ENCODE measurements at regions not wholly inside any gene's neighbourhood (a gene's known extent, or its start where the extent isn't known, plus 50 kb on each side); places are given as distances from the start of the nearest gene placed in this dataset.
"Not testable (repeated sequence)": the region's sequence is repeated elsewhere in the genome, so short reads cannot be mapped to it uniquely, and the experiment has no call there.

DNA sequence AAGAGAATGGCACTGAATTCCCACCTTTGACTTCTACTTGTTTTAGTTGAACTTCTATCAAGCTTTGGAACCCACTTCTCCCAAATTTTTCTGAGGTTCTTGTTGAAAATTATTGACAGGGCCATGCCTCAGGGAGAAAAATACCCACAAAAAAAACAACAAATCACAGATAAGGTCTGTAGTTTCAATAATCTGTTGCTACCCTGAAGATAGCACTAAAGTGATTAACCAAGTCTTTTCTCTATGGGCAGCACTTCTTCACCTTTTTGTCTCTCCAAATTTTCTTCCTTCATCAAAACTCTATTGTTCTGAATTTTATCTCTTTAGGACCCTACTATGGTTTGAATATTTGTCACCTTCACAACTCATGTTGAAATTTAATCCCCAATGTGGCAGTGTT lies 154.3 kb upstream of the FGF10 start:
- no peak for DNase-seq

DNA sequence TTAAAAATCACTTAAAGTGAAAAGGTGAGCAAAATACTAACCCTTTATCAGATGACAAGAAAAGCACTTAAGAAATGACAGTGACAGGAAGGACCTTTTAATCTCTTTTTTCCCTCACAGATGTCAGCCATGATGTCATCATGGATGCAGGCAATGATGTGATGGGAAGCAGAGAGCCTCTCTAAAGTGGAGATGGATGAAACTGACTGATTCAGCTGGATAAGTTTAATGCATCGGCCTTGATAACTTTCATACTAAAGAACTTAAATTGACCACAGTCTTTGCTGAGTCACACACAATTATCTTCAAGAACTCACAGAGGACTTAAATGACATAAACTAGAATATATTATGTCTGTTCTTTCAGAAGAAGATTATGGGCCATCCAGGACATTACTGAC lies 153.2 kb upstream of the FGF10 start:
- DNase-seq = no peak

DNA sequence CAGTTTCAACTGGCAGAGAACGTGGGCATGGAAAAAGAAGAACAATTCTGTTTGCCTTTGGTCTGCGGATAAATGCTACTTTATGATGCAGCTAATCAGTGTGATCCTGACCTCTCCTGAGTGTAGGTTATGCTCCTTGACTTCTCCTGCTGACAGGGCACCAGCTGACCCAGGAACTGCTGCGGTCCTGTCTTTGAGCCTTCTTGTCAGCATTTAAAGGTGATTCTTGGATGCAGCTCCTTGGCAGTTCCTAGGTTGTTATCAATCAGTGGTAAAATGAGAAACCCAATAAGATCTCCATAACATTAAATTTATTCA lies 150.3 kb upstream of the FGF10 start:
- no peak for DNase-seq

DNA sequence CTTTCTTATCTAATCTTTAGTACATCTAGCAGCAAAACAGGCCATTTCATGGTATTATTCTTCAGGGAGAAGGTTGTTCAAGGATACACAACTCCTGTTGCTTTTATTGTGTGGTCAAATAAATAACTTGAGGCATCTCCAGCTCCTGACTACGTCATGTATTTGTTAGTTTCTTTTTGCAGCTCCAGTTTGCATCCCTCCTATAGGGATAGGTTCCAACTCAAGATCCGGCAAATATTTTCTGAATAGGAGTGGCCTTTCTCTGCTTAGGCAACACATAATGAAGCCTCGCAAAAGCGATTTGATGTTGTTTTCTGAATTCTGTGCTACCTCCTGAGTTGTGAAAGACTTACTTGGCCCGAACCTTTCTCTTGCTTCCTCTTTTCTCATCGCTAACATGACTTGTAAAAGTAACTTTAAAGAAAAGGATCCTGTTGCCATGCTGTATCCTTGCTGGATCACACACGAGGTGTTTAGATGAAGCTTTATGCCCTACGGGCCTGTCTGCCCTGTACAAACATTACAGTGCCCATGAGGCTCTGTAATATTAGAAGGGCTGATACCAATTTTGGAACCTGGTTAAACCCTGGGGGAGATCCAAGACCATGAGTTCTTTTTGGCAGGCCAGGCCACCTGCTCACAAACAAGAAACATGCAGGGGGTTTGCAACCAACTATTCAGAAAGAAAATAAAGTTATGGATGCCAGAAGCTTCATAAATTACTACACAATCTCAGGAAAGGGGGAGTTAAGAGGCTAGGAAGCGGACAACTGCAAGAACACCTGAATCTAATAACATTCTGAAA lies 149.8 kb upstream of the FGF10 start:
- DNase-seq = no peak

DNA sequence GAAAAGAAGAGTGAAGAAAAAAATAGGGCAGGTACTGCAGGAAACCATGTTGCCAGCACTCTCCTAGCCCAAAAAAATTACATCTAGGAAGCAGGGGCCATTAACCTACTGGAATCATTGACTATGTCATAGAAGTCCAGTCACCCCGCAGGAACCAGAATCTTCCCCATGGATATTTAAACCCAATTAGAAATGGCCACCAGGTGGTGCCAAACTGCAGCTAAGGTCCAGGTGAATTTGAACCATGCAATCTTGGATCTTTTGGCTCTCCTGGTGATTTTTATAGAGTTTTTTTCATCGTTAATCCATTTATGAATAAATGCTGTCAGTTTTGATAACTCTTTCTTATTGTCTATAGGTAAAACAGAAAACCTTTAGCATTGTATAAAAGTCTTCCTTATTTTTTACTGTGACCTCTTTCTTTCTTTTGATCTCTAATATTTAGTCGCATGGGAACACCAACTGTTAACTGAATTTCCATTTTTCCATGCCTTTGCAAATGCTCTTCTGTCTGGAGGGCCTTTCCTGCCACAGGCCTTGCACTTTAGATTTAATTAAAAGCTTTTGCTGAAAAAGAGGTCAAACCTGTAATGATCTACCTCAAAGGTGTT lies 147.5 kb upstream of the FGF10 start:
- peak in 6 of 51 donors; percentile 0 to 16 (median 4) for DNase-seq

DNA sequence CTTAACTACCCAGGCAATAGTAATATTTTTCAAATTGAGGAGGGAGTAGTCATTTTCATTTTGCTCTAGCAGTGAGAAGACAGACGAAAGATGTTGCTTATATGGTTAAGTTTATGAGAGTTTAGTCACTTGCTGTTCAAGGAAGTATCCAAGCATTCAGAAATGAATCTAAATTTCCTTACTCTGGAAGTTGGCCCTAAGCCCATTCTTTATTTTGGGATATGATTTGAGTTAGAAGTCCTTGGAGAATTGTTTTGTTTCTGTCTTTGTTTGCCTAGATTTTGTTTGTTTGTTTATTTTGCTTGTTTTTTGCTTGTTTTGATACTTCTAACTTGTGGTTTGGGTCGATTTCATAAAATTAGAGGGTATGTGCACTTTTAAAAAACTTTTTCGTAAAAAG lies 146.4 kb upstream of the FGF10 start:
- no peak for DNase-seq

DNA sequence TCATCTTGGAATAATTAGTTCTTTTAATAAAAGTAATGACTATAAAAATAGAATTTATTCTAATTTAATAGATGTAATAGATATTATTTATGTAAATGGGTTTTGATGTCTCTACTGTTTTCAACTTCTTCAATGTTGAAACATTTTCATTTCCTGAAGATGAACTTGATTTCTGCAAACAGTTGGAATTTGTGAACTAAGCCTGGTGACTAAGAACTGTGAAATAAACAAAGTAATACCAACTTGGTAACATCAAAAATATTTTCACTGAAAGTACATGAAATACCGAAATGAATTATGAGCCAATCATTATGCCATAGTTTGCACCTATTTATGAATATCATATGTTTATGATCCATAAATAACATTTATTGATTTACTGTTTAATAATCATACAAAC lies 143.8 kb upstream of the FGF10 start:
- no peak for DNase-seq

DNA sequence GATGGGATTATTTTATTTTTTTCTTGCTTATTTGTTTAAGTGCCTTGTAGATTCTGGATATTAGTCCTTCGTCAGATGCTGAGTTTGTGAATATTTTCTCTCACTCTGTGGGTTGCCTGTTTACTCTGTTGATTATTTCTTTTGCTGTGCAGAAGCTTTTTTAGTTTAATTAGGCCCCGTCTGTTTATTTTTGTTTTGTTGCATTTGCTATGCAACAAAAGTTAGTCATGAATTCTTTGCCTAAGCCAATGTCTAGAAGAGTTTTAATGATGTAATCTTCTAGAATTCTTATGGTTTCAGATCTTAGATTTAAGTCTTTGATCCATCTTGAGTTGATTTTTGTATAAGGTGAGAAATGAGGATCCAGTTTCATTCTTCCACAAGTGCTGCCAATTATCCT lies 142.5 kb upstream of the FGF10 start:
- not testable (repeated sequence) for DNase-seq

DNA sequence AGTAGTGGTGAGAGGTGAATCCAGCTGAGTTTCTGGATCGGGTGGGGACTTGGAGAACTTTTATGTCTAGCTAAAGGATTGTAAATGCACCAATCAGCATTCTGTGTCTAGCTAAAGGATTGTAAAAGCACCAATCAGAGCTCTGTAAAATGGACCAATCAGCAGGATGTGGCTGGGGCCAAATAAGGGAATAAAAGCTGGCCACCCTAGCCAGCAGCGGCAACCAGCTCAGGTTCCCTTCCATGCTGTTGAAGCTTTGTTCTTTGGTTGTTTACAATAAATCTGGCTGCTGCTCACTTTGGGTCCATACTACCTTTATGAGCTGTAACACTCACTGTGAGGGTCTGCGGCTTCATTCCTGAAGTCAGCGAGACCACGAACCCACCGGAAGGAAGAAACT lies 141.6 kb upstream of the FGF10 start:
- not testable (repeated sequence) for DNase-seq

DNA sequence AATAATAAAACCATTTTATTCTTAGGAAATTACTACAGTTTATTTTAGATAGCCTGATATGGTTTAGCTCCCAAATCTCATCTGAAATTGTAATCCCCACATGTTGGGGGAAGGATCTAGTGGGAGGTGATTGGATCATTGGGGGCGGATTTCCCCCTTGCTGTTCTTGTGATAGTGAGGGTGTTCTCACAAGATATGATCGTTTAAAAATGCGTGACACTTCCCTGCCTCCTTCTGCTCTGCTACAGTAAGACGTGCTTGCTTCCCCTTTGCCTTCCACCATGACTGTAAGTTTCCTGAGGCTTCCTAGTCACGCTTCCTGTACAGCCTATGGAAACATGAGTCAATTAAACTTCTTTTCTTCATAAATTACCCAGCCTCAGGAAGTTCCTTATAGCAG lies 122.4 kb upstream of the FGF10 start:
- DNase-seq = no peak

DNA sequence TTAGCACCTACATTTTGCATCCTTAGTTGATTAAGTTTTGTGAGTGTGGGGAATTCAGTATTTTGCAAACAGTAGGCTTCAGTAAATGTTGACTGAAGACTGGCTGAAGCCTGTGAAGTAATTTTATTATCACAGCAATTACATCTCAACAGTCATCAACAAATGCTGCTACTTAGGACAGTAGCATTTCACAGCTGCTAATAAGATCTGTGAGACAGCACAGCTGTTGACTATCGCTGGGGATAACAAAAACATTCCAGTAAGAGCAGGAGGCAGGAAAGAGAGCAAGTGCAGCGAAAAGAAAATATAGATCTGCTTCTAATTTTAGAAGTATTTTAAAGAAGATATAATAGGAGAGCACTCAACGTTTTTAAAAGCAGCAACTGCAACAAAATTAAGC lies 117.3 kb upstream of the FGF10 start:
- DNase-seq = no peak

DNA sequence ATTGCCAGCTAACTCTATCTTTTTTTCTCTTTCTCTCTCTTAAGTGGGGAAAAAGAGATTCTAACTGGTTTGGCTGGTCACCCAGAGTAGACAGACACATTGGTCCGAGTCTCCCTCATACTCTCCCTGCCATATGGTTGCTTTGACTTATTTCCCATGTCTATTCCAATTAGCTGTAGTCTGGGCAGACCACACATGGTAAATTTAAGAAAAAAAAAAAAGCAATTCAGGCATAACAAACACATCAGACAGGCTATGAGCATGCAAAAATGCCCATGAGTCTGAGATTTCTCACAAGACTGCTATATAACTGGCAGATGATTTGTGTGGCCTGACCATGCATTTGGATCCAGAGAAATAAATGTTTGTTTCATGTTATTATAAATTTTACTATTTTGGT lies 110.2 kb upstream of the FGF10 start:
- no peak for DNase-seq

DNA sequence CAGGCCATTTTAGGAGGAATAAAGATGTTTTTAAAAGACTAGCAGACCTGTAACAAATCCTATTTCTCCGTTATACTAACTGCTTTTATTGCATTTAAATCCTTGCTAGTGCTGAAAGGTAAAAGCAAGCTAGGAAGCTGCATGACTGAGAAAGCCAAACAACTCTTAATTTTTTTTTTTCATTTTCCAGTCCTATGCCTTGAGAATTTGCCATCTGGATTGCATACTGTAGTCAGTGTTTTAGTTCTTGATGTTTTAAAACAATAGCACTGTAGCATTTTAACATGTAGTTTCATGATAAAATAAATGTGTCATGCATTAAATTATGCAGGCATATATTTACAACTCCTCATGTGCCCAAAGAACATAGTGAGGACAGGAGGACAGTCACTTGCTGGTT lies 108.4 kb upstream of the FGF10 start:
- no peak for DNase-seq

DNA sequence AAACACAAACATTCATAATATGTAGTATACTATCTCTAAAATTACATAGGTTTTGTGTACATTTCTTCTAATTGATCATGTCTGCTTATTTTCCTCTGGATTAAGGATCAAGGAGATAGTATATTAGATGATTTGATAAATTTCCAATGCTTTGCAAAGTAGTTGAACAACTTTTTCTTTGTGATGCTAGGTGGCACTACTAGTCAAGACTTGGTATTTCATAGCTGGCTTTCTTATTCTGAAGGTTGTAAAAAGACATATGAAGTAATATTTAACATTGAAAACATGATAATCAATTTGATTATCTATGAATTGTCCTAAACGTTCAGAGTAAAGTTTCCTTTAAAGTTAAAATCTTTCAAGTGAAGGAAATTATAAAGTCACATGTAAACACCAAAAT lies 106.1 kb upstream of the FGF10 start:
- DNase-seq = no peak

DNA sequence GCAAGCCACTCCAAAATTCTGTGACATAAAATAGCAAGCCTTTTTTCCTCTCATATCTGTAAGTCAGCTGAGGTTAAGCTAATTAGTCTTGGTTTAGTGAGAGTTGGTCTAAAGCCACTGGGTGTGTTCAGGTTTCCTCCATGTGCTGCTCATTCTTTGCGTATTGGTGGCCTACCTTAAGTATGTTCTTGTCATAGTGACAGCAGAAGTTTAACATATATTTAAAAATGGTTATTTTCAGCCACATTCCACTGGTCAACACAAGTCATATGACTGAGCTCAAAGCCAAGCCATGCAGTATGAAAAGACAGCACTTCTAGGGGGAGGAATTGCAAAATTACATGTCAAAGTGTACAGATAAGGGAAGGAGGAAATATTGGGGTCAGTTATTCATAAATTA lies 100.5 kb upstream of the FGF10 start:
- no peak for DNase-seq

DNA sequence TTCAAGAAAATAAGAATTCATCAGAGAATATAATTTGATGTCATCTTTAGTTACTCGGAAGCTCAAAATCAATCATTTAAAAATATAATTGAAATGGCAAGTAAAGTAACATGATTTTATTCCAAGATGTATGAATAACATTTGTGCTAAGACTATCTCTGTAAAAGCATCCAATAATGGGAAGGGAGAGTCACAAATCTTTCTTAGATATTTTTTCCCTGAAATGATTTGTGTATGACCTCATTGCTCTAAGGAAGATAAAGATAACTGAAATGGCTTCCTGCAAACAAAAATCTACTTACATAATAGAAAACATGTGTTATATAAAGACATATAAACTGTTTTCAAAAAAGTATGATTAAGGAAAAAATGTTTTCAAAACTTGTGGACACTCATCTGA lies 97.4 kb upstream of the FGF10 start:
- no peak for DNase-seq

DNA sequence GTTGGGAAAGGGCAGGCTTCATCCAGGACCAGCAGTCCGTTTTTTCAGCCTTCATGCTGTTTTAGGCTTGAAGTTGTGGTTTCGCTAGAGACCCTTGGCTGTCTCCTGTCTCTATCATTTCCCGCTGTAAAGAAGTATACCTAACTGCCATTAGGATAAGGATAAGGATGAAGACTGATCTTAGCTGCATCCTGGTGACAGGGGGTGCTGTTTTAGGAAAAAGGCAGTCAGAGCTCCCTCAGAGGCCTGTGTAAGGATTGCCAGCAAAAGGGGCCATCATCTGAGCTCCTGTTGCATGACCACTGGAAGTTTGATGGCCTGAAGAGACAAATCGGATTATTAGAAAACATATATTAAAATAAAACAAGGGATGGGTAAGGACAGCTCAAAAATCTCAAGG lies 64.8 kb upstream of the FGF10 start:
- DNase-seq = no peak

DNA sequence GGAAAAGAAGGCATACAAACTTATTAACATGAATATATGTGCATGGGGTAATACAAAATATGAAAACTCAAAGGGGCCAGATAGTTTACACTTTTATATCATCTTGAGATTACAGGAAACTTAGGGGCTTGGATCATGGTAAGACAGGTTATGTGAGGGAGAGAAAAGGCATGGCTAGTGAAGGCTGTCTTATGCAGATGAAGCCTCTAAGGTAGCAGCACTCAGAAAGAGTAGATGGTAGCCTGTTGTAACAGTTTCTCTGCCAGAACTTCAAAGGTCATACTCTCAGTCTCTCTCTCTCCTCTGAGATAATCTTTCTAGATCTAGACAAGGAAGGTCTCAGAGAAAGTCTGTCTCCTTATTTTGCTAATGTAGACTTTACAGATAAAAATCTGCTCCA lies 57.2 kb upstream of the FGF10 start:
- no peak for DNase-seq

DNA sequence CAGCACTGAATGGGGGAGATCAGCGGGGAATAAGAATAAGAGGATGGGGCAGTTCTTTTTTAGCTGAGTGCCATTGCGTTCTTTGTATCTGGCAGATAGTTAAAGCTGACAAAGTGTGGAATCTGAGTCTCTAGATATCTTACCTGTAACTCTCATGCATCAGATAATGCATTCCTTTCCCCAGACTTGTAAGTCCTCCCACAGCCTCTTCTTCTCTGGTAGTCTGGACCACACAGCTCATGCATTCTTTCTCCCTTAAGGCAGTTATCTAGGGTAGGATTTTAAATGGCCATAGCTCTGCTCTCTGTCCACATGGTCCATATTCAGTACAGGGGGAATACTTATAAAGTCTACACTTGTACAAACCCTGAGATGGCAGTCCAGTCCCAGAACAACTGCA lies 54.0 kb upstream of the FGF10 start:
- DNase-seq = no peak

DNA sequence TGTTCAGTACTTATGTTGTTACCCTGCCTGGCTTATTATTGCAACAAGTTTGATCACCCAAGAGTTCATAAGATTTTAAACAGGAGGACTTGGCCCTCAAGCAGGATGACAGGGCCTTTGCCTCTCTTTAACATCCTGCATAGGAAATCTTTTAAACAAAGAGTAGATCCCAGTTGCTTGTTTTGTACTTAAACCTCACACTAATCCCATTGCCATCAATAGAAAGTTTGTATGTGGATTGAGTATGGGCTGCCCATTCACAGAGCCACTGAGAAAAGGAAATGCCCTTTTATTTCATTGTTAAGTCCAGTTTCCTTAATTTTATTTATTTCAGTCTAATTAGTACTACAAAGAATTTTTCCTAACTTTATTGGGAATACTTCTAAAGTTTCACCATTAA lies 52.2 kb upstream of the FGF10 start:
- no peak for DNase-seq

DNA sequence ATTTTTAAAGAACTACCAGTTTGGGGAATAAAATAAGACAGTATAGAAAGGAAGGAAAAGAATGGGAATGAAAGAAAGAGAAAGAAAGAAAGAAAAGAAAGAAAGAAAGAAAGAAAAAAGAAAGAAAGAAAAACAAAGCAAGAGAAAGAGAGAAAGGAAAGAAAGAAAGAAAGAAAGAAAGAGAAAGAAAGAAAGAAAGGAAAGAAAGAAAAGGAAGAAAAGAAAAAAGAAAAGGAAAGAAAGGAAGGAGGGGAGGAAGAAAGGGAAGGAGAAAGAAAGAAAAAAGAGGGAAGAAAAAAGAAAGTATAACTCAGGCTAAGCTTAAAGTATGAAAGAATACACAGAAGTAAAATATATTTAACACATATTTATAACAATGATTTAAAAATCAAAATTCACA lies 51.0 kb upstream of the FGF10 start:
- DNase-seq = no peak

All from hypothalamus (tissue), 51 donors.